SU-DHL-6 (cell line): ENCODE measurements at regions not wholly inside any gene's neighbourhood (a gene's known extent, or its start where the extent isn't known, plus 50 kb on each side); places are given as distances from the start of the nearest gene placed in this dataset.

ENCODE experiments used
- H2AFZ ChIP-seq: fragments of 200-600 bp; sonication (generic); 2 replicates; pipeline ENCODE4 v1.6.1; 2014; ENCODE audit warnings: low read depth, mild to moderate bottlenecking, moderate library complexity, mixed read lengths, antibody characterized with exemption, low read length; ENCODE audit not compliant: severe bottlenecking
- H3F3A ChIP-seq: fragments of 200-600 bp; shearing (Covaris generic); 2 replicates; pipeline ENCODE4 v1.6.0; 2016; ENCODE audit warnings: antibody characterized with exemption, mild to moderate bottlenecking; ENCODE audit not compliant: insufficient read depth
- H3K27ac ChIP-seq: fragments of 200-600 bp; sonication (generic); 2 replicates; pipeline ENCODE4 v1.5.1; 2016; ENCODE audit warnings: low read depth, mild to moderate bottlenecking, low read length, moderate library complexity, mixed read lengths
- H3K27me3 ChIP-seq: fragments of 200-600 bp; sonication (generic), shearing (Covaris generic); 2 replicates; pipeline ENCODE4 v1.6.0; 2014; ENCODE audit warnings: mild to moderate bottlenecking, low read length
- H3K36me3 ChIP-seq: fragments of 200-600 bp; sonication (generic); 2 replicates; pipeline ENCODE4 v1.6.1; 2014; ENCODE audit warnings: mild to moderate bottlenecking, low read length, mixed read lengths
- H3K4me2 ChIP-seq: fragments of 300-600, 200-600 bp; shearing (Covaris generic), sonication (generic); 2 replicates; pipeline ENCODE4 v1.6.0; 2014; ENCODE audit warnings: low read length, low read depth, mild to moderate bottlenecking; ENCODE audit not compliant: poor library complexity, severe bottlenecking
- H3K4me3 ChIP-seq: fragments of 200-600 bp; sonication (generic); 2 replicates; pipeline ENCODE4 v1.5.1; 2014; ENCODE audit warnings: antibody characterized with exemption, low read length, mild to moderate bottlenecking, mixed read lengths; ENCODE audit not compliant: insufficient read depth, poor library complexity, severe bottlenecking
- H3K79me2 ChIP-seq: fragments of 200-600 bp; sonication (generic); 2 replicates; pipeline ENCODE4 v1.6.1; 2014; ENCODE audit warnings: mild to moderate bottlenecking, low read length, moderate library complexity; ENCODE audit not compliant: insufficient read depth
- H3K9ac ChIP-seq: fragments of 200-600 bp; sonication (generic); 2 replicates; pipeline ENCODE4 v1.7.0; 2014; ENCODE audit warnings: mild to moderate bottlenecking, low read length
- H3K9me2 ChIP-seq: fragments of 200-600 bp; sonication (generic); replicated peaks from 2 replicates; pipeline ENCODE4 v1.6.1; 2014; ENCODE audit warnings: low read length; ENCODE audit not compliant: insufficient read depth
- H3K9me3 ChIP-seq: fragments of 200-600 bp; sonication (generic); 2 replicates; pipeline ENCODE4 v1.6.1; 2014; ENCODE audit warnings: low read length, mixed read lengths; ENCODE audit not compliant: insufficient read depth
- H4K20me1 ChIP-seq: fragments of 200-600 bp; sonication (generic); 2 replicates; pipeline ENCODE4 v1.6.1; 2014; ENCODE audit warnings: low read depth, mild to moderate bottlenecking, antibody characterized with exemption, low read length, moderate library complexity, mixed read lengths
- CTCF ChIP-seq: fragments of 200-600 bp; sonication (generic); IDR thresholded peaks from one replicate; pipeline ENCODE4 v1.5.1; 2017; ENCODE audit warnings: antibody characterized with exemption, mild to moderate bottlenecking, low read length, moderate library complexity; ENCODE audit not compliant: insufficient read depth, poor library complexity, severe bottlenecking
- EZH2phosphoT487 ChIP-seq: fragments of 200-600 bp; sonication (generic), shearing (Covaris generic); conservative IDR thresholded peaks from 2 replicates; pipeline ENCODE4 v1.6.1; 2018; ENCODE audit warnings: mild to moderate bottlenecking, antibody characterized with exemption, low read length, moderate library complexity, mixed read lengths

- Histone ChIP-seq H4K20me1 (no peaks in the 10 kb centered on the region), H3K9ac (no peak overlapping the region), H3F3A (no peaks in the 10 kb centered on the region), H2AFZ (no peak overlapping the region), H3K9me3 (no peaks in the 10 kb centered on the region), H3K9me2 (no peaks in the 10 kb centered on the region), H3K4me2 (no peak overlapping the region), H3K36me3 (no peaks in the 10 kb centered on the region), H3K79me2 (no peaks in the 10 kb centered on the region), H3K27me3 (no peaks in the 10 kb centered on the region), H3K27ac (no peak overlapping the region), H3K4me3 (no peak overlapping the region)
- no peak for TF ChIP-seq EZH2phosphoT487
- TF ChIP-seq CTCF: no peak
Measured at GRCh38 chr6:113671421-113671820, 185.7 kb upstream of the MARCKS start.

GRCh38 chr6:113672491-113673149 lies 184.5 kb upstream of the MARCKS start:
- Histone ChIP-seq H3K9ac (no peak overlapping the region), H3K4me2 (no peak overlapping the region), H3K27me3 (no peaks in the 10 kb centered on the region), H3K27ac (no peak overlapping the region), H3F3A (no peaks in the 10 kb centered on the region), H3K79me2 (no peaks in the 10 kb centered on the region), H4K20me1 (no peaks in the 10 kb centered on the region), H3K36me3 (no peaks in the 10 kb centered on the region), H3K9me3 (no peaks in the 10 kb centered on the region), H2AFZ (no peak overlapping the region), H3K4me3 (no peak overlapping the region), H3K9me2 (no peaks in the 10 kb centered on the region)
- TF ChIP-seq CTCF (no peak), EZH2phosphoT487 (no peak)

GRCh38 chr6:113674075-113674474 lies 183.1 kb upstream of the MARCKS start:
- no peaks in the 10 kb centered on the region for H3K27me3 ChIP-seq
- no peaks in the 10 kb centered on the region for H3K9me2 ChIP-seq
- H2AFZ ChIP-seq: no peak overlapping the region
- H3F3A ChIP-seq: no peaks in the 10 kb centered on the region
- no peak overlapping the region for H3K9ac ChIP-seq
- no peaks in the 10 kb centered on the region for H3K36me3 ChIP-seq
- no peak overlapping the region for H3K27ac ChIP-seq
- TF ChIP-seq EZH2phosphoT487 (no peak), CTCF (no peak)
- no peaks in the 10 kb centered on the region for H4K20me1 ChIP-seq
- no peaks in the 10 kb centered on the region for H3K79me2 ChIP-seq
- H3K4me2 ChIP-seq: no peak overlapping the region
- no peak overlapping the region for H3K4me3 ChIP-seq
- no peaks in the 10 kb centered on the region for H3K9me3 ChIP-seq
